ENCODE measurements at regions not wholly inside any gene's neighbourhood (a gene's known extent, or its start where the extent isn't known, plus 50 kb on each side); places are given as distances from the start of the nearest gene placed in this dataset.
A peak's percentile ranks its signal among the peaks of the same experiment; 100 is the strongest.

GRCh38 chr1:201714542-201715329 is 114.2 kb upstream of the IPO9 start:
- H3K36me3 ChIP-seq = peaks cover 9% of the 10 kb centered on the region
- TF ChIP-seq CTCF (IDR thresholded peaks at IDR 0.05; ENCODE audit: low read depth, low read length) = no peak
- no peak overlapping the region for H3K4me3 ChIP-seq (ENCODE audit: low read depth, low read length)
- H3K4me1 ChIP-seq = peaks cover 12% of the 10 kb centered on the region
- no peaks in the 10 kb centered on the region for H3K9me3 ChIP-seq
- H3K27me3 ChIP-seq = no peaks in the 10 kb centered on the region
- DNase-seq = peak; percentile 49

- Histone ChIP-seq H3K4me3 (ENCODE audit: low read depth, low read length) (no peak overlapping the region), H3K27me3 (no peaks in the 10 kb centered on the region), H3K36me3 (peaks cover 9% of the 10 kb centered on the region), H3K9me3 (no peaks in the 10 kb centered on the region), H3K4me1 (peaks cover 16% of the 10 kb centered on the region)
- TF ChIP-seq CTCF (IDR thresholded peaks at IDR 0.05; ENCODE audit: low read depth, low read length) = no peak
- DNase-seq = no peak
Measured at GRCh38 chr1:201715351-201715750, 113.6 kb upstream of the IPO9 start.

- Histone ChIP-seq H3K4me3 (ENCODE audit: low read depth, low read length) (no peak overlapping the region), H3K36me3 (peaks cover 9% of the 10 kb centered on the region), H3K9me3 (no peaks in the 10 kb centered on the region), H3K27me3 (no peaks in the 10 kb centered on the region), H3K4me1 (peaks cover 23% of the 10 kb centered on the region)
- no peak for TF ChIP-seq CTCF (IDR thresholded peaks at IDR 0.05; ENCODE audit: low read depth, low read length)
- no peak for DNase-seq
Measured at GRCh38 chr1:201715801-201716741, 112.9 kb upstream of the IPO9 start.

- Histone ChIP-seq H3K27me3 (no peaks in the 10 kb centered on the region), H3K36me3 (peaks cover 9% of the 10 kb centered on the region), H3K4me1 (peaks cover 24% of the 10 kb centered on the region), H3K9me3 (no peaks in the 10 kb centered on the region), H3K4me3 (ENCODE audit: low read depth, low read length) (no peak overlapping the region)
- no peak for TF ChIP-seq CTCF (IDR thresholded peaks at IDR 0.05; ENCODE audit: low read depth, low read length)
- DNase-seq = no peak
Measured at GRCh38 chr1:201716742-201717135, 112.2 kb upstream of the IPO9 start.

- Histone ChIP-seq H3K4me1 (peaks cover 24% of the 10 kb centered on the region), H3K9me3 (no peaks in the 10 kb centered on the region), H3K4me3 (ENCODE audit: low read depth, low read length) (no peak overlapping the region), H3K27me3 (no peaks in the 10 kb centered on the region), H3K36me3 (peaks cover 9% of the 10 kb centered on the region)
- TF ChIP-seq CTCF (IDR thresholded peaks at IDR 0.05; ENCODE audit: low read depth, low read length) = no peak
- no peak for DNase-seq
Measured at GRCh38 chr1:201717286-201717685, 111.7 kb upstream of the IPO9 start.
